ENCODE measurements at regions not wholly inside any gene's neighbourhood (a gene's known extent, or its start where the extent isn't known, plus 50 kb on each side); places are given as distances from the start of the nearest gene placed in this dataset.

DNA sequence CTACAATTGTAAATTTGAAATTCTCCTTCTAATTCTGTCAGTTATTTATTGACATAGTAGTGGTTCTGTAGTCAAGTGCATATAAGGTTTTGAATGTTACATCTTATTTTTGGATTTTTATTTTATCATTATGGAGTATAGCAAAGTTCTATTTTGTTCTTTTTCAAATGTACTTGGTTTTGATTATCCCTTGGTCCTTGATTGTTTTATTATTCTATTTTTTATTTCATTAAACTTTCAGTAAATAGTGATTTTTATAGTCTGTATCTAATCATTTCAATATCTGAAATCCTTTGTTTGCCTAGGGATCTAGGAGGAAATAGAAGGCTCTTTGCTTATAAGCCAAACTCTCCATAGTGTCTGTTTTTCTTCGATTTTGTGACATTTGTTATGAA, 87.8 kb downstream of the HFE start:
- peak overlapping the region; percentile 13; the same call in 1 of the 2 replicates for H3K4me3 ChIP-seq (ENCODE audit: low read depth, low read length)
- TF ChIP-seq, protein P1, sequence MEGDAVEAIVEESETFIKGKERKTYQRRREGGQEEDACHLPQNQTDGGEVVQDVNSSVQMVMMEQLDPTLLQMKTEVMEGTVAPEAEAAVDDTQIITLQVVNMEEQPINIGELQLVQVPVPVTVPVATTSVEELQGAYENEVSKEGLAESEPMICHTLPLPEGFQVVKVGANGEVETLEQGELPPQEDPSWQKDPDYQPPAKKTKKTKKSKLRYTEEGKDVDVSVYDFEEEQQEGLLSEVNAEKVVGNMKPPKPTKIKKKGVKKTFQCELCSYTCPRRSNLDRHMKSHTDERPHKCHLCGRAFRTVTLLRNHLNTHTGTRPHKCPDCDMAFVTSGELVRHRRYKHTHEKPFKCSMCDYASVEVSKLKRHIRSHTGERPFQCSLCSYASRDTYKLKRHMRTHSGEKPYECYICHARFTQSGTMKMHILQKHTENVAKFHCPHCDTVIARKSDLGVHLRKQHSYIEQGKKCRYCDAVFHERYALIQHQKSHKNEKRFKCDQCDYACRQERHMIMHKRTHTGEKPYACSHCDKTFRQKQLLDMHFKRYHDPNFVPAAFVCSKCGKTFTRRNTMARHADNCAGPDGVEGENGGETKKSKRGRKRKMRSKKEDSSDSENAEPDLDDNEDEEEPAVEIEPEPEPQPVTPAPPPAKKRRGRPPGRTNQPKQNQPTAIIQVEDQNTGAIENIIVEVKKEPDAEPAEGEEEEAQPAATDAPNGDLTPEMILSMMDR (IDR thresholded peaks at IDR 0.05; ENCODE audit: insufficient read depth, low read depth, low read length, missing control alignments) = no peak
- DNase-seq (ENCODE audit: low read depth) = no peak

DNA sequence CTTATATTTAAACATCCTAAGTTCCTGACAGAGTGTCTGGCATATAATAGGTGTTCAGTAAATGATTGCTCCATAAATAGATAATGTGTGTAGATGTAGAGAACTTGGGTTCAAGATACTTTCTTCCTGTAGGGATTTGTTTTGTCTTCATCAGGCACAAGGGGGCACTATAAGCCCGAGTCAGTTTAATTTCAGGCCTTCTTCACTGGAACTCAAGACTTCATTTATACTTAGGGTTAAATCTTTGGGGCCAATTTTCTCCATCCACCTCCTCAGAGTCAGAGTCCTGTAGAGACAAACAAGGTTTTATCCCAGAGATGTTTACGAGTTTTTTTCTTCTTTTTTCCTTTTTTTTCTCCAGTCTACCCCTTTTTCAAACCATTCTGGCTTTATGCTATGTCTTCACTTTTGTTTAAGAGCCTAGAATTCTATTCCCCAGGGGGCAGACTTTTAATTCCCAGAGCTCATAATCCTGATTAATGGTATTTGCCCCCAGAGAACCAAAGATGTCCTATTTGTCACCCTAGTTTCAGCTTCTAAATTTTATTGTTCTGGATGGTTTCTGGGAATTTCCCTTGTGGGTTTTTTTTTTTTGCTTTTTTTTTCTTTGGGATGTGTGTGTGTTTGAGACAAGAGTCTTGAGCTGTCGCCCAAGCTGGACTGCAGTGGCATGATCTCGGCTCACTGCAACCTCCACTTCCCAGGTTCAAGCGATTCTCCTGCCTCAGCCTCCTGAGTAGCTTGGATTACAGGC, 88.4 kb downstream of the HFE start:
- TF ChIP-seq, protein P1 (IDR thresholded peaks at IDR 0.05; ENCODE audit: insufficient read depth, low read depth, low read length, missing control alignments) = peak; percentile 63
- peak; percentile 87 for DNase-seq (ENCODE audit: low read depth)
- no peak overlapping the region; the same call in 1 of the 2 replicates for H3K4me3 ChIP-seq (ENCODE audit: low read depth, low read length)

DNA sequence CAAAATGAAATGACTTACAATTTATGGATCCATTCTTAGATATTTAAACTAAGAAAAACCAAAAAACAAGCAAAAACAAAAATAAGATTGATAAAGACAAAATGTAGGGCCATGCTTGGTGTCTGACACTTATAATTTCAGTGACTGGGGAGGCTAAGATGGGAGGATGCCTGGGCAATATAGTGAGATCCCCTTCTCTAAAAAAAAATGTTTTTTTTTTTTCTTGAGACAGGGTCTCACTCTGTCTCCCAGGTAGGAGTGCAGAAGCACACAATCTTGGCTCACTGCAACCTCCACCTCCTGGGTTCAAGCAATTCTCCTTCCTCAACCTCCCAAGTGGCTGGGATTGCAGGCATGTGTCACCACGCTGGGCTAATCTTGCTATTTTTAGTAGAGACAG, 92.4 kb downstream of the HFE start:
- H3K4me3 ChIP-seq (ENCODE audit: low read depth, low read length) = no peak overlapping the region
- DNase-seq (ENCODE audit: low read depth) = no peak
- TF ChIP-seq, protein P1 (IDR thresholded peaks at IDR 0.05; ENCODE audit: insufficient read depth, low read depth, low read length, missing control alignments) = no peak

DNA sequence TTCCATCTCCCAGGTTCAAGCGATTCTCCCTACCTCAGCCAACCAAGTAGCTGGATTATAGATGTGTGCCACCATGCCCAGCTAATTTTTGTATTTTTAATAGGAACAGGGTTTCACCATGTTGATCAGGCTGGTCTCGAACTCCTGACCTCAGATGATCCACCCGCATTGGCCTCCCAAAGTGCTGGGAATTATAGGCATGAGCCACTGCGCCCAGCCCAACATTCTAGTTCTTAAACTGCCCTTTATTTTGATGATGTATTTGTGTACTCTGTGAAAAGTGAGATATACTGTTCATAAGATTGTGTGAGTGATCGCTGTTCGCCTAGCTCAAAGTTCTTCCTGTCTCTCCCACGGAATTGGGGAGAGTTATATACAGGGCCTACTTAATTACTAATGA, 93.1 kb downstream of the HFE start:
- TF ChIP-seq, protein P1 (IDR thresholded peaks at IDR 0.05; ENCODE audit: insufficient read depth, low read depth, low read length, missing control alignments) = no peak
- no peak overlapping the region for H3K4me3 ChIP-seq (ENCODE audit: low read depth, low read length)
- no peak for DNase-seq (ENCODE audit: low read depth)

DNA sequence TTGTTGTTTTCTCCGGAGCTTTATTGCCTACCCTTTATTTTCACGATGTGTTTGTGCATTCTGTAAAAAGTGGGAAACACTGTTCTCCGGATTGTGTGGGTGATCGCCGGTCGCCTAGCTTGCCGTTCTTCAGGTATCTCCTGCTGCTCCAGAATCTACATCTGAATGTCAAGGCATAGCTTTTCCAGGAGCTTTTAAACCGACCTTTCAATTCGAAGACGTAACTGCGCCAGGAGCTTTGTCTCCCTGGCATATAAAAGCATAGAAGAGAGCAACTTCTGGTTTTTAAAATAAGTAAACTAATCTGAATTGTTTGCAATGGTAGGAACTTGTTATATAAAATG, 96.0 kb downstream of the HFE start:
- TF ChIP-seq, protein P1 (IDR thresholded peaks at IDR 0.05; ENCODE audit: insufficient read depth, low read depth, low read length, missing control alignments) = no peak
- DNase-seq (ENCODE audit: low read depth) = no peak
- no peak overlapping the region; the same call in 1 of the 2 replicates for H3K4me3 ChIP-seq (ENCODE audit: low read depth, low read length)

DNA sequence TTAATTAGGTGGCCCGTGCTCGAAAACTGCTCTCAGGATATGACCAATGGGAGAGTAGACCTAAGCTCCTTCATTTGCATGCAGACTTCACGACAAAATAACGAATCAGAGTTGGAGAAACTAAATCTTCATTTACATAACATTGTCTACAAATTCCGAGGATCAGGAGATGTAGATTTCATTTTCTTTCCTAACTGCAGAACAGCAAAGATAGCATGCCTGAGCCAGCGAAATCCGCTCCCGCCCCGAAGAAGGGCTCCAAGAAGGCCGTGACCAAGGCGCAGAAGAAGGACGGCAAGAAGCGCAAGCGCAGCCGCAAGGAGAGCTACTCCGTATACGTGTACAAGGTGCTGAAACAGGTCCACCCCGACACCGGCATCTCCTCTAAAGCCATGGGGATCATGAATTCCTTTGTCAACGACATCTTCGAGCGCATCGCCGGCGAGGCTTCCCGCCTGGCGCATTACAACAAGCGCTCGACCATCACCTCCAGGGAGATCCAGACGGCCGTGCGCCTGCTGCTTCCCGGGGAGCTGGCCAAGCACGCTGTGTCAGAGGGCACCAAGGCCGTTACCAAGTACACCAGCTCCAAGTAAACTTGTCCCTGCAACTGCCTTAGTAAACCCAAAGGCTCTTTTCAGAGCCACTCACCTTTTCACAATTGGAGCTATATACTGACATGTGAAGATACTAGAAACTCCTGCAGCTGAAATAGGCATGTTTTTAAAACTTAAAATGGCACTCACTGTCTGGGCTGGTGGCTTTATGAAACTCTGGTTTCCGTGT, 96.5 kb downstream of the HFE start:
- TF ChIP-seq, protein P1 (IDR thresholded peaks at IDR 0.05; ENCODE audit: insufficient read depth, low read depth, low read length, missing control alignments) = no peak
- peak overlapping the region; percentile 50 for H3K4me3 ChIP-seq (ENCODE audit: low read depth, low read length)
- DNase-seq (ENCODE audit: low read depth) = peak; percentile 82

Measured in GM12865 (cell line).